T47D (cell line): ENCODE measurements at regions not wholly inside any gene's neighbourhood (a gene's known extent, or its start where the extent isn't known, plus 50 kb on each side); places are given as distances from the start of the nearest gene placed in this dataset.

Experiments used
- DNase-seq, 2 experiments: peaks; one replicate each; pipeline versions ENCODE4 v3.0.0 to v3.0.0-alpha.2; 2011 to 2012; ENCODE audit warnings: low read depth in 1 of 2, low spot score in 1 of 2
- JUND ChIP-seq: IDR thresholded peaks from 2 replicates; pipeline ENCODE4 v1.6.1; 2012; ENCODE audit warnings: low read depth
- in situ Hi-C: cut with HindIII; loops from 2 replicates; pipeline ENCODE4 v1.10.0; 2016; ENCODE audit warnings: low sequenced_read_pairs, low pct_unique_long_range_greater_than_20kb

GRCh38 chr4:79046016-79046592 is 106.9 kb upstream of the PAQR3 start:
- TF ChIP-seq JUND: no peak
- in situ Hi-C loops: no loop called here
- DNase-seq: no peak

DNA sequence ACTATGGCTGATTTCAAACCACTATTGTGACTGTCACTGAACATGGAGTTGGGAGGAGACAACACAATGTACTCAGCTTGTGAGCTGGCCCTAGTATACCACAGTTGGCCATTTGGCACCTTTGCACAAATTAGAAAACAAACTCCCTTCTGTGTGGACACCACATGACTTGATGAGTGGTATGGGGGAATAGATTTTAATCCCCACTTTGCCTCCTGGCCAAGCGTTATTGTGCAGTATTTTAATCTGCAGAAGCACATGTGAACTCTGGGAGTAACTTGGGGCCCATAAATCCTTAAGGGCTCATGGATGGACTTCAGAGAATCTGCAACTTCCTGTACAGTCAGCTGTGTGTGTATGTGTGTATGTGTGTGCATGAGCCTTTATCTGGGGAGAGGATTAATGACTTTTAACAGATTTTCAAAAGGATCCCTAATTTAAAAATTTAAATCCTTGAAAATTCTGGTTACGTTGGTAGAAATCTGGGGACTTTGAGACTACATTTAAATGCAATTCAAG is 105.0 kb upstream of the PAQR3 start:
- DNase-seq: no peak
- in situ Hi-C loops: no loop called here
- TF ChIP-seq JUND: no peak

DNA sequence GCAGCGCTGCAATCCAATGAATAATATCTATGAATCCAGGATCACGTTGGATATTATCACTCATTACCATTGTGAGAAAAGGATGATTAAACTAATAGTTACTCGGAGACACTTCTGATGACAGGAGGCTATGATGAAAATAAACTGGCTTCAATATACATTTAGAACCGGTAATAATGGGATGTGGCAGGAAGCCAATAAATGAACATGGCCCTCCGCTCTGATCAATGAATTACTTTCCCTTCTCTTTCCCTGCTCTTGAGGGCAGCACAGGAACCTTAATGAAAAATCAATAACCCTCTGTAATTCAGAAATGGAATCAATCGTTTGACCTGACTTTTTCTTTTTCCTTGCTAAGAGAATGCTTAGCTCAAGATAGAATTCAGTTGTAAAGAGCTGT is 103.9 kb upstream of the PAQR3 start:
- in situ Hi-C loops: no loop called here
- no peak for TF ChIP-seq JUND

DNA sequence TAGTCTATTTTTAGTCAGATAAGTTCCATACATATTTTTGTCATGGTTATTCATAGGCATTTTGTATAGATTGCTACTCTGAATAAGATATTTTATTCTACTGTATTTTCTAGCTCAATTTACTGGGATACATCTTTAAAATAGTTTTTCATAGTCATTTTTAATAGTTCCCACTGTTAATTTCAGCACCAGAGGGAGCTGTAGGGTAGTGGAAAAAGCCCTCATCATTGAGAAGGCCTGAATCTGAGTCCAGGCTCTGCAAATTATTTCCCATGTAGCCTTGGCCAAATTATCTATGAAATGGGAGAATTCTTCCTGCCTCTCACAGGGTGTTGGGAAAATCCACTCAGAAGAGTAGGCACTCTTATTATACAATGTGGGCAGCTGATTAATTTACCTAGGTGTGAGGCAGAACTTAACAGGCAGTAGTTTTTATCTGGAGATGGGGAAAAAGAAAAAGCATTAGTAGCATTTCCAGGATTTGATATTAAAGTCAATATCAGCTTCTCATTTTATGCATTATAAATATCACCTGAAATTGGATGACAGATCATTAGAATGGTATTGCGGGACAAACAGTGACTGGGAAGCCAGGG is 102.9 kb upstream of the PAQR3 start:
- in situ Hi-C loops: no loop called here
- no peak for TF ChIP-seq JUND
- peak in 1 of 2 experiments; percentile 49 for DNase-seq

More for the DNA sequence above, 103.9 kb upstream of the PAQR3 start:
- no peak for DNase-seq

DNA sequence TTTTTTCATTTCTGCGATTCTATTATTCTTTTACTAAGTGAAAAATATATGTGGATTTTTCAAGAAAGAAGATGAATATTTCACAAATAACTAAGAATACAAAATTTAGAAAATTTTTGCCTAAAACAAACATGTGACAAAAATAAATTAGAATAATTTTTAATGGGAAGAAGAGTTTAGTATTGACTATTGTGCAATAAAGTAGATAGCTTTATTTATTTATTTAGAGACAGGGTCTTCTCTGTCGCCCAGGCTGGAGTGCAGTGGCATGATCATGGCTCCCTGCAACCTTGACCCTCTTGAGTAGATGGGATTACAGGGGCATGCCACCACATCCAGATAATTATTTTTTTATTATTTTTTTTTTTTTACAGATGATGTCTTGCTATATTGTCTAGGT is 95.3 kb upstream of the PAQR3 start:
- no peak for DNase-seq
- no peak for TF ChIP-seq JUND
- in situ Hi-C loops: no loop called here

DNA sequence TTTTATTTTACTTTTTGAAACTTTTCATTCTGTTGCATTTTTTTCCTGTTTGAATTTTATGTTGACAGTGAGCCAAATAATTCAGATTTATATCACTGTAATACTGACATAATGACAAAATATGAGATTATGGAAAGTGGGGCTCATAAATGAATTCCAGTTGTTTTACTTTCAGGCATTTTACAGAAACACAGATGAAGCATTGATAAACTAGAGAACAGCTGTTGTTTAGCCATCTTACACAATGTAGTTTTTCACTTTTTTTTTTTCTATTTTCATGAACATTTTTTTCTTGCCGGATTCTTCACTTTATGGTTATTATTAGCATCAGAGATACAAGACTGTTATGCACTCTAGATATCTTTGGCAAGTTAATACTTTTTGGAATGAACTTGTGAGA is 91.7 kb upstream of the PAQR3 start:
- in situ Hi-C loops: no loop called here
- no peak for TF ChIP-seq JUND
- no peak for DNase-seq

DNA sequence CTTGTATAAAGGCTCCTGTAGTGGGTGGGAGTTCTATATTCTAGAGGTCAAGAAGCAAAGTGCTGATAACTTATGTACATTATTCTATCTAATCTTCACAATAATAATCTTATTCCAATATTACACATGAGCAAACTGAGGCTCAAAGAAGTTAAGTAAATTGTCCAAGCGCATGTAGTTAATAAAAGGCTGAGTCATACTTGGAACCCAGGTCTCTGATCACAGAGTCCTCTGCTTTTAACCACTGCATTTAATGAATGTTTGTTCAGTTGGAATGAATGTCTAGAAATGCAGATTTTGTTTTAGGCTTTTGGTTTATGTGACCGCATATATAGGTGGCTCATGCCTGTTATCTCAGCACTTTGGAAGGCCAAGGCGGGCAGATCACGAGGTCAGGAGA is 88.4 kb upstream of the PAQR3 start:
- in situ Hi-C loops: no loop called here
- TF ChIP-seq JUND: no peak
- no peak for DNase-seq

DNA sequence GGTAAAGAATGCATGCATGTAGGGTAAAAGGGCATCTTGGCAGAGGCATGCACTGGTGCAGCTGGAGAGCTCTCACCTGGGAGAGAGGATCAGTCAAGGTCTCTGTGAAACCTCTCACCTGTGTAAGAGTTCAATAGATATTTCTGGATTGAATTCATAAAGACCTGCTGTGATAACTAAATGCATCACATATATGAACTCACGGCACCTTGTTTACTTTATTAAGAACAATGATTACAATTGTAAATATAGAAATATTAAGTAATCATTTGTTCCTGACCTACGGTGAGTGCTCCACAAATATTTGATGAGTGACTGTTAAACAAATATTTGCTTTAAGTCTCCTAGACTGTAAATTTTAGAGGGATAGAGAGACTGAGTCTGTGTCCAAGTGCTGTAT is 85.9 kb upstream of the PAQR3 start:
- TF ChIP-seq JUND: no peak
- DNase-seq: no peak
- in situ Hi-C loops: no loop called here

- no peak for TF ChIP-seq JUND
- in situ Hi-C loops: no loop called here
- no peak for DNase-seq
Observed at GRCh38 chr4:79023799-79024770, 84.8 kb upstream of the PAQR3 start.

GRCh38 chr4:79022529-79022928 is 83.3 kb upstream of the PAQR3 start:
- in situ Hi-C loops: no loop called here
- no peak for DNase-seq
- TF ChIP-seq JUND: no peak

GRCh38 chr4:79017481-79017880 is 78.2 kb upstream of the PAQR3 start:
- in situ Hi-C loops: no loop called here
- no peak for DNase-seq
- no peak for TF ChIP-seq JUND

GRCh38 chr4:79016878-79017277 is 77.6 kb upstream of the PAQR3 start:
- in situ Hi-C loops: no loop called here

DNA sequence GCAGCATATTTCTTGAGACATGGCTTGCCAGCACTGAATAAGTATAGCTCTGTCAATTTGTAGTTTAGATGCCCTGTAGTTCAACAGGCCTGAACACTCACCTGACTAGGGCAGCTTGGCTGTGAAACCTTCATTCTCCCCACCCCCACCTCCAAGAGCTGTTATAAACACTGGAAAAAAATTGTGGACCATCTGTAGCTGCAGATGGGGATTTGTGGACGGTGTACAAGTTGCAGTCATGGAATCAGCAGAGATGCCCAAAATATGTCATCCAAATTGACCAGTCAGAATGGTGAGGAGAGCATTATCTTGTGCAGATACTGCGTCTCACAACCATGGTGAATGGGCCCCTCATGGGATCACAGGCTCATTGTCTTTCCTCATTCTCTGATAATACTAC is 76.2 kb upstream of the PAQR3 start:
- DNase-seq: no peak
- in situ Hi-C loops: no loop called here
- TF ChIP-seq JUND: no peak

More at GRCh38 chr4:79016878-79017277, 77.6 kb upstream of the PAQR3 start:
- no peak for DNase-seq
- TF ChIP-seq JUND: no peak
